BE2C (cell line): ENCODE measurements at regions not wholly inside any gene's neighbourhood (a gene's known extent, or its start where the extent isn't known, plus 50 kb on each side); places are given as distances from the start of the nearest gene placed in this dataset.

Experiments
- DNase-seq: peaks from one replicate; pipeline ENCODE4 v3.0.0-alpha.2; 2020
- H3K27me3 ChIP-seq: fragments of 250-450 bp; sonication (Bioruptor Pico); 2 replicates; pipeline ENCODE4 v1.5.1; 2020; ENCODE audit warnings: mild to moderate bottlenecking
- H3K36me3 ChIP-seq: fragments of 250-450 bp; sonication (Bioruptor Pico); 2 replicates; pipeline ENCODE4 v1.5.1; 2020; ENCODE audit warnings: mild to moderate bottlenecking
- H3K4me1 ChIP-seq: fragments of 250-450 bp; sonication (Bioruptor Pico); 2 replicates; pipeline ENCODE4 v1.5.1; 2020
- H3K4me3 ChIP-seq: 2 replicates; pipeline ENCODE4 v1.5.1; 2011; ENCODE audit warnings: low read depth, low read length
- H3K9me3 ChIP-seq: fragments of 250-450 bp; sonication (Bioruptor Pico); 2 replicates; pipeline ENCODE4 v1.5.1; 2020
- CTCF ChIP-seq: IDR thresholded peaks from 2 replicates; pipeline ENCODE4 v1.5.1; 2012; ENCODE audit warnings: mild to moderate bottlenecking, low read depth, low read length

GRCh38 chr6:88539295-88539764, 373.2 kb upstream of the CNR1 start:
- no peaks in the 10 kb centered on the region for H3K4me1 ChIP-seq
- H3K27me3 ChIP-seq, result no peaks in the 10 kb centered on the region; the same call in 1 of the 2 replicates
- no peaks in the 10 kb centered on the region for H3K36me3 ChIP-seq
- no peak for DNase-seq
- H3K9me3 ChIP-seq, result no peaks in the 10 kb centered on the region
- no peak for TF ChIP-seq CTCF
- no peak overlapping the region for H3K4me3 ChIP-seq

- DNase-seq, result no peak
- TF ChIP-seq CTCF, result no peak
- no peak overlapping the region for H3K4me3 ChIP-seq
- no peaks in the 10 kb centered on the region for H3K9me3 ChIP-seq
- no peaks in the 10 kb centered on the region for H3K4me1 ChIP-seq
- H3K36me3 ChIP-seq, result no peaks in the 10 kb centered on the region
- H3K27me3 ChIP-seq, result no peaks in the 10 kb centered on the region; the same call in 1 of the 2 replicates
Measured at GRCh38 chr6:88538840-88539239, 372.7 kb upstream of the CNR1 start.

- H3K9me3 ChIP-seq, result no peaks in the 10 kb centered on the region
- H3K27me3 ChIP-seq, result no peaks in the 10 kb centered on the region; the same call in 1 of the 2 replicates
- DNase-seq, result no peak
- H3K36me3 ChIP-seq, result no peaks in the 10 kb centered on the region
- no peak for TF ChIP-seq CTCF
- H3K4me1 ChIP-seq, result no peaks in the 10 kb centered on the region
- no peak overlapping the region for H3K4me3 ChIP-seq
Measured at GRCh38 chr6:88538130-88538706, 372.1 kb upstream of the CNR1 start.

DNA sequence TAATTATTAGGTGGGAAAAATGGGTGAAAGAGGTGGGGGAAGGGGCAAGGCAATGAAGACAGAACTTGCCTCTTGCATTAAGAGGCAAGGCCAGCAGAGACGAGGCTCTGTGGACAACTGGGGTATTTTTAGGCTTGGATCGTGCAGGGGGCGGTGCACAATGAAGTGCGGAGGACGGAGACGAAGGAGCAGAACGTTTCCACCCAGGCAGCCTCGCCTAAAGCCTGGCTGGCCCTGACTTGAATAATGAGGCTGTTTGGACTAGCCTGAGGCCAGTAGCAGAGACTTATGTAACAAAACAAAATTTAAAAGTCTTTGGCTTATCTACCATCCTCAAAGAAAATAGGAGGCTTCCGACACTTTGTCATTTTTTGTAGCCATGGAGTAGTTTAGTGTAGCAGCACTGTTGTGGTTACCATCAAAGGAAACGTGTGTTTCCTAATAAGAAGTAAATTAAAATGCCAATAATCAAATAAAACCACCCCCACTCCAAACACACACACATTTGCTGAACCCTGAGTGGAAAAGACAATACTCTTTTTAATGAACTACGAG, 370.0 kb upstream of the CNR1 start:
- Histone ChIP-seq H3K4me1 (no peaks in the 10 kb centered on the region), H3K36me3 (no peaks in the 10 kb centered on the region), H3K9me3 (no peaks in the 10 kb centered on the region), H3K4me3 (no peak overlapping the region), H3K27me3 (no peaks in the 10 kb centered on the region; the same call in 1 of the 2 replicates)
- no peak for DNase-seq
- TF ChIP-seq CTCF, result no peak

- Histone ChIP-seq H3K9me3 (no peaks in the 10 kb centered on the region), H3K4me1 (no peaks in the 10 kb centered on the region), H3K36me3 (no peaks in the 10 kb centered on the region), H3K27me3 (no peaks in the 10 kb centered on the region; the same call in 1 of the 2 replicates), H3K4me3 (no peak overlapping the region)
- DNase-seq, result no peak
- no peak for TF ChIP-seq CTCF
Measured at GRCh38 chr6:88535306-88535705, 369.2 kb upstream of the CNR1 start.

DNA sequence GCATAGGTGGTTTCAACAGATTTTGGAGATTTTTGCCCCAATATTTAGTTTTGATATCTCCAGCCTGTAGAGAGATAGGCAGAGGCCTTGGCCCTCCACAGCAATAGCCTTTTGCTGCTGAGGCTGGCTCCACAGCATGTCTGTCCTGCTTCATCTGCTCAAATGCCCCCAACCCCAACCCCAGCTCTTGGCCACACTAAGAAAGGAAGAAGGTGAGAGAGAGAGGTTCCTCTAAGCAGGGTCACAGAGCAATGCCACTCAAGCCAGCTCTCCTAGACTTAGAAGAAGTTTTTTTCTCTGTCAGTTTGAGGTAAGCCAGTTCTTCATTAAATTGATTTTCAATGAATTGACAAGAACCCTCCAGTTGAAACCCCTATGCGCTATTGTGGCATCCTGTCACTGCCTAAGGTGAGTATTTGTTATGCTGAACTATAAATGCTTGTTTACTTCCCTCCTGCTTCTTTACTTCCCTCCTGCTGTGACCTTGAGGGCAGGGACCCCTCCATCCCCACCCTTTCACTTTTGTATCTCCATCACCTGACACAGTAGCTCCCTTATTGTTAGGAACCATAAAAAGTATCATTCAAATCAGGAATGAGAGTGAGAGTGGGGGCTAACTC, 366.2 kb upstream of the CNR1 start:
- no peaks in the 10 kb centered on the region; the same call in 1 of the 2 replicates for H3K27me3 ChIP-seq
- H3K9me3 ChIP-seq, result no peaks in the 10 kb centered on the region
- no peak overlapping the region for H3K4me3 ChIP-seq
- H3K36me3 ChIP-seq, result no peaks in the 10 kb centered on the region
- no peaks in the 10 kb centered on the region for H3K4me1 ChIP-seq
- no peak for DNase-seq
- TF ChIP-seq CTCF, result no peak
